ENCODE measurements at regions not wholly inside any gene's neighbourhood (a gene's known extent, or its start where the extent isn't known, plus 50 kb on each side); places are given as distances from the start of the nearest gene placed in this dataset.

DNA sequence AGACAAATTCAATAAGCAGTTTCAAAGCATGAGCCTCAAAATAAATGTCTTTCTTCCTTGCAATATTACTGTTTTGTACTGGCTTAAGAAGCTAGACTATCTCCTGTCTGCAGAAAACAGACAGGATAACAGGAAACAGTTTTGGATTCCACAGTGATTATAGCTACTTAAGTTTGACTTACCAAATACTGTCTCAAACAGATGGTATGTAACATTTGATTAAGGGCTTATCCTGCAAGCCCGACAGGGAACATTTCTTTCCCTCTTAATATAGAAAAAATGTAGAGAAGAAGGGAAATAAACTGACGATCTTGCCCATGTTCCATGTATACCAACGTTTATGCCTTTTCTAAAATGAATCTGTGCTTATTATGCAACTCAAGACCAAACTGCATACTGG, 179.9 kb upstream of the EEA1 start:
- Histone ChIP-seq H3K36me3 (ENCODE audit: control insufficient read depth, insufficient read depth, low read length) (no peaks in the 10 kb centered on the region), H2AFZ (ENCODE audit: low read length) (no peak overlapping the region), H4K20me1 (ENCODE audit: control insufficient read depth, extremely low read depth, insufficient read depth, low read length) (no peaks in the 10 kb centered on the region), H3K4me1 (ENCODE audit: control insufficient read depth, extremely low read depth, insufficient read depth, low read length) (peaks cover 5% of the 10 kb centered on the region), H3K79me2 (ENCODE audit: control insufficient read depth, insufficient read depth, low read length) (no peaks in the 10 kb centered on the region), H3K4me2 (ENCODE audit: extremely low read depth, insufficient read depth, low read length) (no peak overlapping the region), H3K9ac (ENCODE audit: insufficient read depth, low read length) (no peak overlapping the region), H3K27me3 (ENCODE audit: control insufficient read depth, insufficient read depth, low read length) (no peaks in the 10 kb centered on the region), H3K9me3 (ENCODE audit: control insufficient read depth, insufficient read depth, low read depth, low read length) (no peaks in the 10 kb centered on the region), H3K4me3 (replicated peaks in 1 of 4; ENCODE audit: control extremely low read depth in 1 of 4, insufficient read depth in 1 of 4, low read depth in 3 of 4, low read length in 4 of 4) (no peak overlapping the region), H3K27ac (ENCODE audit: insufficient read depth, low read length) (no peak overlapping the region)
- peak in 1 of 2 donors; percentile 59 for DNase-seq (ENCODE audit: low read depth in 2 of 2)
- TF ChIP-seq CTCF (conservative IDR thresholded peaks at IDR 0.05 in 1 of 2, IDR thresholded peaks at IDR 0.05 in 1 of 2; ENCODE audit: low read depth in 1 of 2, low read length in 2 of 2) = no peak
- no peak for TF ChIP-seq EZH2 (IDR thresholded peaks at IDR 0.05; ENCODE audit: low read length, missing control alignments)

- no peak overlapping the region for H3K27ac ChIP-seq (ENCODE audit: insufficient read depth, low read length)
- no peaks in the 10 kb centered on the region for H3K9me3 ChIP-seq (ENCODE audit: control insufficient read depth, insufficient read depth, low read depth, low read length)
- no peak overlapping the region for H3K9ac ChIP-seq (ENCODE audit: insufficient read depth, low read length)
- H3K79me2 ChIP-seq (ENCODE audit: control insufficient read depth, insufficient read depth, low read length) = no peaks in the 10 kb centered on the region
- peaks cover 5% of the 10 kb centered on the region for H3K4me1 ChIP-seq (ENCODE audit: control insufficient read depth, extremely low read depth, insufficient read depth, low read length)
- no peak overlapping the region for H2AFZ ChIP-seq (ENCODE audit: low read length)
- DNase-seq (ENCODE audit: low read depth in 2 of 2) = no peak
- H3K4me3 ChIP-seq (replicated peaks in 1 of 4; ENCODE audit: control extremely low read depth in 1 of 4, insufficient read depth in 1 of 4, low read depth in 3 of 4, low read length in 4 of 4) = no peak overlapping the region
- H3K36me3 ChIP-seq (ENCODE audit: control insufficient read depth, insufficient read depth, low read length) = no peaks in the 10 kb centered on the region
- TF ChIP-seq EZH2 (IDR thresholded peaks at IDR 0.05; ENCODE audit: low read length, missing control alignments) = no peak
- TF ChIP-seq CTCF (conservative IDR thresholded peaks at IDR 0.05 in 1 of 2, IDR thresholded peaks at IDR 0.05 in 1 of 2; ENCODE audit: low read depth in 1 of 2, low read length in 2 of 2) = no peak
- no peak overlapping the region for H3K4me2 ChIP-seq (ENCODE audit: extremely low read depth, insufficient read depth, low read length)
- H3K27me3 ChIP-seq (ENCODE audit: control insufficient read depth, insufficient read depth, low read length) = no peaks in the 10 kb centered on the region
- no peaks in the 10 kb centered on the region for H4K20me1 ChIP-seq (ENCODE audit: control insufficient read depth, extremely low read depth, insufficient read depth, low read length)
Measured at GRCh38 chr12:93109551-93110203, 180.6 kb upstream of the EEA1 start.

GRCh38 chr12:93111773-93112172, 182.7 kb upstream of the EEA1 start:
- Histone ChIP-seq H3K27me3 (ENCODE audit: control insufficient read depth, insufficient read depth, low read length) (no peaks in the 10 kb centered on the region), H3K4me2 (ENCODE audit: extremely low read depth, insufficient read depth, low read length) (no peak overlapping the region), H3K9ac (ENCODE audit: insufficient read depth, low read length) (no peak overlapping the region), H3K9me3 (ENCODE audit: control insufficient read depth, insufficient read depth, low read depth, low read length) (no peaks in the 10 kb centered on the region), H3K4me3 (replicated peaks in 1 of 4; ENCODE audit: control extremely low read depth in 1 of 4, insufficient read depth in 1 of 4, low read depth in 3 of 4, low read length in 4 of 4) (no peak overlapping the region), H3K27ac (ENCODE audit: insufficient read depth, low read length) (no peak overlapping the region), H2AFZ (ENCODE audit: low read length) (no peak overlapping the region), H3K4me1 (ENCODE audit: control insufficient read depth, extremely low read depth, insufficient read depth, low read length) (peaks cover 5% of the 10 kb centered on the region), H3K36me3 (ENCODE audit: control insufficient read depth, insufficient read depth, low read length) (no peaks in the 10 kb centered on the region), H4K20me1 (ENCODE audit: control insufficient read depth, extremely low read depth, insufficient read depth, low read length) (no peaks in the 10 kb centered on the region), H3K79me2 (ENCODE audit: control insufficient read depth, insufficient read depth, low read length) (no peaks in the 10 kb centered on the region)
- no peak for DNase-seq (ENCODE audit: low read depth in 2 of 2)
- TF ChIP-seq CTCF (conservative IDR thresholded peaks at IDR 0.05 in 1 of 2, IDR thresholded peaks at IDR 0.05 in 1 of 2; ENCODE audit: low read depth in 1 of 2, low read length in 2 of 2) (no peak), EZH2 (IDR thresholded peaks at IDR 0.05; ENCODE audit: low read length, missing control alignments) (no peak)
